Thyroid gland (tissue), 4 donors: ENCODE measurements at regions not wholly inside any gene's neighbourhood (a gene's known extent, or its start where the extent isn't known, plus 50 kb on each side); places are given as distances from the start of the nearest gene placed in this dataset.

Experiments
- CTCF ChIP-seq, 6 experiments: fragments of 200-600 bp in 3 of 6; fragments of 450-650 bp in 3 of 6; sonication (generic) in 3 of 6; IDR thresholded peaks; one replicate each; pipeline ENCODE4 v1.5.1; 2016 to 2019; ENCODE audit warnings: antibody characterized with exemption in 6 of 6, mild to moderate bottlenecking in 2 of 6, inconsistent platforms in 1 of 6, moderate library complexity in 1 of 6
- POLR2A ChIP-seq, 2 donors: fragments of 450-650 bp; IDR thresholded peaks; one replicate each; pipeline ENCODE4 v1.6.1; 2017; ENCODE audit warnings: antibody characterized with exemption in 2 of 2, mild to moderate bottlenecking in 2 of 2, moderate library complexity in 1 of 2

GRCh38 chr6:156699935-156700334 lies 77.2 kb upstream of the ARID1B start:
- TF ChIP-seq CTCF (IDR thresholded peaks at IDR 0.05) (no peak), POLR2A (IDR thresholded peaks at IDR 0.05) (no peak)
